ENCODE measurements at regions not wholly inside any gene's neighbourhood (a gene's known extent, or its start where the extent isn't known, plus 50 kb on each side); places are given as distances from the start of the nearest gene placed in this dataset.

DNA sequence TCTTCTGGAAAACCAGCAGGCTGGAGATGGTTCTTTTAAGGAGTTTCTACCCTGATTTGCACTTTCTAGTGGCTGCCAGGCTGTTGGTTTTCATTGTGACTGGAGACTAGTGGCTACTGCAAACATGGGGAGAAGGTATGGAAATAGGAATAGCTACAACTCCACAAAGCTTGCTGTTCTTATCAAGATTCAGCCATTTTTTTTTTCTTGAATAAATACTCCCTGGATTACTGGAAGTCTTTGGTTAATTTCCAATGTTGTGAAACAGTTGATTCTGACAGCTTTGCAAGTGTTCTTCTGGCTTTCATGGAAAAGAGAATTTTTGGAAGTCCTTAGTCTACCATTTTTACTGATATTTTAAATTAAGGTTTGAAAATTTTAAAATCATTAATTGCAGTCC lies 277.7 kb downstream of the HS3ST3A1 start:
- intact Hi-C loops (cut with DNase I, micrococcal nuclease), result no loop called here
- DNase-seq (no peak), ATAC-seq (no peak)

DNA sequence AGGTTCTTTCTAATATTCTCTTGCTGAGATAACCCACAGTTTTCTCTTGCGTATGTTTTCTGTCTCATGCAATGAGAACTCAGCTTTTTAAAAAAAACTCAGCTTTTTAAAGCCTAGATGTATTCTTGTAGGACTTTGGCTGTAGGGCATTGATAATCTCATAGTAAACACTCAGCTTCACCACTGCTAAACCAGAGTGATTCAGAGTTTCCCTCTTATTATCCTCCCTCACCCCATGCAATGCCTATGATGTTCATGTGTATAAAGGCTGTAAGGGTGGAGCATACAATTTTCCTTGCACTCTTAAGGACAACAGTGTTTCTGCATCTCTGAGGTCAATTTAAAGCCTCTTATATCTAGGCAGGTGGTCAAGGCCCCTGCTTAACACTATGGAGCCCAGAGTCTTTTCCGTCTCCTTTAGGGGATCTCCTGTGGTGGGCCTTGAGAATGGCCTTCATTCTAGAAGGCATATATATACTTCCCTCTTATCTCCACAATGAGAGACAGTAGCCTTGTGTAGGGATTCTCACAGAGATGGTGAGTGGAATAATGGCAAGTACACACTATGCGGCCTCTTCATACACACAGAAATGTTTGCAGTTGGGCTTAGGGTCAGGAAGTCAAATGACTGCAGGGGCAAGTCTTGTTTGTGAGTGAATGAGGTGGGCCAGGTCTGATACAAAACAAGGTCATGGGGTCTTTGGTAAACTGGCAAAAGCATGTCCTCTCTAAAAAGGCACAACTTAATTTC lies 279.6 kb downstream of the HS3ST3A1 start:
- DNase-seq (no peak), ATAC-seq (no peak)
- intact Hi-C loops (cut with DNase I, micrococcal nuclease), result no loop called here

DNA sequence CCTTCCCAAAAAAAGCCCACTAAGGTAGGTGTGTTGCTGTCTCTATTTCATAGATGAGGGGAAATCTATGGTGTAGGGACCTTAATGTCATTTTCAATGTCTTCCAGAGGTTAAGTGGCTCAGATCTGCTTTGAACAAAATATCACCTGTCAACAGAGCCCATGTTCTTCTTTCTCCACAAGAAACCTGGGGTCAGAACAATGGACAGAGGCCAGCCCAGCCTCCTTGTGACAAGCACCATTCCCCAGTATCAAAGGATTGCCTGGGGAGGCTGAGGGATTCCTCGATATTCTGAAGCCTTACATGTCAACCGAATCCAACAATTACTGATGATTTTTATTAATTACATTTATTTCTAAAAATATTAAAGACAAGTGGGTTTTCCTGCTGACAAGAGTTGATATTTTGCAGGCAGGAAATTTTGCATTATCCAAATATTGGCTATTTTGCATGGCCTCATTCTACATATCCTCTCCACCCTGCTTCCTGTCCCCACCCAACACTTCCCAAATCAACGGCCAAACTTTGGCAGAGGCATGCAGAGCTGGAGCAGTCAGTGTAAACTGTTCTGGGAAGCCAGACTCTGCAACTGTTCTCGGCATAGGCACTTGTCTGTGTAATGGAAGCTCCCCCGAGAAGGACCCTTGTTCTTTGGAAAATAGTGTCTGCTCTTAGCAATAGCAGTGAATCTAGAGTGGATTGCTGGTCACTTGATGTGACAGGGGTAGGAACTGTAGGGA lies 281.5 kb downstream of the HS3ST3A1 start:
- DNase-seq, result no peak
- intact Hi-C loops (cut with DNase I, micrococcal nuclease), result no loop called here
- no peak for ATAC-seq

DNA sequence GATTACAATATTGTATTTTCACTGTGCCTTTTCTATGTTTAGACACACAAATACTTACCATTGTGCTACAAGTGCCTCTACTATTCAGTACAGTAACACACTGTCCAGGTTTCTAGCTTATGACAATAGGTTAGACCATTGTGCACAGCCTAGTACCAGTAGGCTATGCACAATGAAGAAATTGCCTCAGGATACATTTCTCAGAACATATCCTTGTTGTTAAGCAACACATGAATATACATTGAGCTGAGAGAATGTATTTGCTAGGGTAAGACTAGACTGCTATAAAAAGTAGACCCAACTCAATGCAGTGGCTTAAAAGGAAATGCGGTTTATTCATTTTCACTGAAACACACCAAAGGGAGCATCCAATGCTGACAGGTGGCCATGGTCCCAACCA lies 285.1 kb downstream of the HS3ST3A1 start:
- ATAC-seq (no peak), DNase-seq (no peak)
- intact Hi-C loops (cut with DNase I, micrococcal nuclease), result no loop called here

DNA sequence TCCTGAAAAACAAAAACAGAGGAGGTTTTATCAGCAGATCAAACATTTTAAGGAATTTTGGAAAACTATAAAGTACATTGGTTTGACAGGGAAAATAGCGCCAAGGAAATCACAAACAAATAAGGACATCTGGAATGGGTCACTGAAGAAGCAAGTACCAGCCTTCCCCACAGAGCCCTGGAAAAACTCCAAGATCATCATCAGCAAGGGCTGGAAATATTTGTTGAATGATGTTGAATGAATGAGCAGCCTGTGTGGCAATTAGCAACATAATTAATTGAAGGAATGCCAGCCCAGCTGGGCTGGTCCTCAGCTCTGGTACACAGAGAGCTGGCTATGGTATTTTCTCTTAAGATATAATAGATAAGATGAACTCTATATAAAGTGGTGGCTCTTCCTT lies 290.4 kb downstream of the HS3ST3A1 start:
- DNase-seq (no peak), ATAC-seq (no peak)
- intact Hi-C loops (cut with DNase I, micrococcal nuclease), result no loop called here

DNA sequence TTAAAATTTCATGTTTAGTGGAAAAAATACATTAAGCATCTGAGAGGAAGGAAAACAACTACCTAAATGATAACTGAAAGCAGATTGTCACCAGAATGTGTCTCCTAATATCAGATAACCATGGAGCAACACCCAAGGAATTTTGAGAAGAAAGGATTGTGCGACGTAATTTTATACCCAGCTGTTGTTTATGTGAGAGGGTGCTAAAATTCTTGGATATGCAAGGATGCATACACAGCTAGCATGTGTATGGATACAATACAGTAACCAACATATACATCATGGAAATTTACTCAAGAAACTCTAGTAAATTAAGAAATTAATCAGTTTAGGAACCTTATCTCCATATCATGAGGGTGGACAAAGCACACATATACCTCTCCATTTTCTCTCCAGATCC lies 290.9 kb downstream of the HS3ST3A1 start:
- DNase-seq (no peak), ATAC-seq (no peak)
- intact Hi-C loops (cut with DNase I, micrococcal nuclease), result no loop called here

DNA sequence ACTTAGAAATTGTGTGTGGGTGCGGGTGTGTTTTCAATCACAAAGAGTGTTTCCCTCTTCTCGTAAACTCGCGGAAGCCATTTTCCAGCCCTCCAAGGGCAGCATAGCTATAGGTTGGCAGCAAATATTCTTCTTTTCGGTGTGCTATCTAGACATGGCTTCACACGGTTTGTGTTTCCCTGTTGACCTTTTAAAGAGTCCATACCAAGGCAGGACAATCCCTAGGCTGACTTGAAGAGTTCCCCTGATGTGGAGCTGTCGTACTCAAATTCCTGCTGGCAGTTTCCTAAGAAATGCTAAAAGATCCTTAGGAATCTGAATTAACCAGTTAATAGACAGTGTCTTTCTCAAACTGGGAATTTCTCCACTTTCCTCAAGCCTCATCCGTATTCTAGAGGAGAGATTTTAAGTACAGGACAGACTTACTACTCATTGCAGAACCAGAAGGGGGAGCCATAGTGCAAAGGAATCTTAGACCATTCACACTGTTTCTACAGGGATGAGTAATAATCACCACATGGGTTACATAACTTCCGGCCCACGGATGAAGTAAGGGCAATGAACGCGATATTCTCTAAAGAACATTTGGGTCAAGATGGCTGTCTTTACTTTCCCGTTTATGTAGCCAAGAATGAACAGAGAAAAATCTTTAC lies 288.6 kb upstream of the ELAC2 start:
- intact Hi-C loops (cut with DNase I, micrococcal nuclease), result no loop called here
- ATAC-seq (peak; percentile 66), DNase-seq (no peak)

DNA sequence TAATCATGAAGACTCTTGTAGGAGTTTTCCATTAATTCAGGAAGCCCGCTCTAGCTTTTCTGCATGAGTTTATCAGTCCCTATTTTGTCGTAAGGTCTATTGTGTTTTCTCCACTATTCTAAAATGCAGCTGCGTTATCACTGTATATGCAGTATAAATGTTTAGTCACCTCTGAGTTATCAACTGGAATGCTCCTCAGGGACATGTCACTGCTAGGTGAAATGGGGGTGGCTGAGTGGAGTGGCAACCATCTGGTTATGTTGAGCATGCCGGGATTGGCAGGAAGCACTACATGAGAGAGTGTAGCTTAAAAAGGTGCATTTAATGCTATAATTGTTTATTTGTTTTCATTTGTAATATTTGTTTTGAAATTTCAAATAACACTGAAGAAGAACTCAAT lies 285.2 kb upstream of the ELAC2 start:
- ATAC-seq, result no peak
- intact Hi-C loops (cut with DNase I, micrococcal nuclease), result no loop called here
- DNase-seq, result no peak

DNA sequence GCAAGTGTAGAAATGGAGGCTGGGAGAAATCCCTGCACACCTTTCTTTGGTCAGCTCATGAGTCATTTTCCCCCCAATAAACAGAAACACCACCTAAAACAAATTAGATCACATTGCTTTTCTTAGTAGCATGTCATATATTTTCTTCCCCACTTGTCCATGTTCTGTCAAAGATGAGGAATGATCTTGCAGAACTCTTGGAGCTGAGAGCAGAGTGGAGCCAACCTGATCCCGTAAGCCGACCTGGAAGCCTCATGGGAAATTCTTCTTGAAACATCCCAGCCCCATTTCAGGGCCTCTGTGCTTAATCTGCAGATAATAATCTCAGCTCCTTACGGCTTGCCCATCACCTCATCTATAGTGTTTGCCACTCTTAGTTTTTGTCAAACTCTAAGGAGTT lies 284.6 kb upstream of the ELAC2 start:
- ATAC-seq (no peak), DNase-seq (no peak)
- intact Hi-C loops (cut with DNase I, micrococcal nuclease), result no loop called here

DNA sequence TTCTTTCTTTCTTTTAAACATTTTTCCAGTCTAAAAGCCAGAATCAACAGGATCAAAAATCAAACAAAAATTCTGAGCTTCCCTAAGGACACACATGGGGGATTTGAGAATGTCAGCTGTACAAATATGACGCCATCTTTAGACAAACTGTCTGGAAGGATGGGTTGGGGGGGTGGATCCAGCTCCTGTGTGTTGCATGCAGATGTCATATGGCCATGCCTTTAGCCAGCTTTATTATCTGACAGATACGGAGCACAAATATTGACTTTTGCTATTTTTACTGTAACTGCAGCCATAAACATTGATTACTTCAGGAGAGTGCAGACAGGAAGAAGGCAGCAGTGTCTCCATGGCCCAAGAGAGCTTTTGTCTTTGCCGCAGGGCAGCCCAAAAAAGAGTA lies 279.4 kb upstream of the ELAC2 start:
- ATAC-seq, result peak; percentile 99
- intact Hi-C loops (cut with DNase I, micrococcal nuclease), result no loop called here
- peak; percentile 57 to 58 for DNase-seq

DNA sequence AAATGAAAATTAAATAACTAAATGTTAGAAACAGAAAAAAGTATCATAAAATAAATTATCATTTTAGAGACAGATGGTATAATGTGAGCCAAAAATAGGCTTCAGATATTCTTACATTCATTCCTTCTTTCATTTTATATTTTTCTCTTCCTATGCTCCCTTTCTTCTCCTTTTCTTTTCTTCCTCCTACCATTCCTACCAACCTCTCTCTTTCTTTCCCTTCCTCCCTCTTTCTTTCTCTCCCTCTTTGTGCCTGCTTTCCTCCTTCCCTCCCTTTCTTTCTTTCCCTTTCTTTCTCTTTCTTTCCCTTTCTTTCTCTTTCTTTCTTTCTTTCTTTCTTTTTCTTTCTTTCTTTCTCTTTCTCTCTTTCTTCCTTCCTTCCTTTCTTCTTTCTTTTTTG lies 275.6 kb upstream of the ELAC2 start:
- no peak for DNase-seq
- intact Hi-C loops (cut with DNase I, micrococcal nuclease), result no loop called here
- ATAC-seq, result no peak

DNA sequence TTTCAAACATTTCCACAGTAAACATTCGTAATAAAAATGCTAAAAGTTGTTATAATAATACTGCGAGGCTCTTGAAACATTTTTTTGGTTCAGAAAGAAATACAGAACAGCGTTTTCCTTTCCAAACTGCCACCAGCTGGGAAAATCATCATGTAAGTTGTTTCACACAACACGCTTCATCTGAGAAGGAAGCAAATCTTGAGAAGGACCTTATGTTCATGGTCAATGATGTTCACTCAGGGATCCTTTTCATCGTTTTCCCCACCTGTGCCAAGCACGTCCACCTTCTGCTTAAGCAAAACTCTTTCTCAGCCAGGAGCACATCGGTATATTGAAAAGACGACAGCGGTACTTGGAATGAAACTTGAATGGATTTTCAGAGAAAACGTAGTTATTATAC lies 274.5 kb upstream of the ELAC2 start:
- DNase-seq, result no peak
- intact Hi-C loops (cut with DNase I, micrococcal nuclease), result no loop called here
- no peak for ATAC-seq

DNA sequence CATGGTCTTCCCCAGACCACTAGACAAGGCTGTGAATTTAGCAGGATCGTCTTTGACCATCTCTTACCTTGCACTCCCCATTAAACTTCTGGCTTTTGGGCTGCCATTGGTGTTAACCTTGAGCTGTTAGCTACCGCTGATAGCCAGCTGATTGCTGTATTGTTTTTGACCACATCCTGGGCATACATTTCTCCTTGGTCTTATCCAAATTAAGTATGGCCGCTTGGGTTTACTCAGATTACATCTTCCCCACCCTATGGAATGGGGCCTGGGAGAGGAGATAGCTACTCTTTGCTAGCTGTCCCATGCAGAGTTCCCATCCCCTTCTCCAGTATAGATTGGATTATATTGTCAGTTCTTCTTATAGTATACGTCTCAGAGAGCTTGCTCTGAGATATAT lies 270.4 kb upstream of the ELAC2 start:
- intact Hi-C loops (cut with DNase I, micrococcal nuclease), result no loop called here
- DNase-seq (no peak), ATAC-seq (no peak)

DNA sequence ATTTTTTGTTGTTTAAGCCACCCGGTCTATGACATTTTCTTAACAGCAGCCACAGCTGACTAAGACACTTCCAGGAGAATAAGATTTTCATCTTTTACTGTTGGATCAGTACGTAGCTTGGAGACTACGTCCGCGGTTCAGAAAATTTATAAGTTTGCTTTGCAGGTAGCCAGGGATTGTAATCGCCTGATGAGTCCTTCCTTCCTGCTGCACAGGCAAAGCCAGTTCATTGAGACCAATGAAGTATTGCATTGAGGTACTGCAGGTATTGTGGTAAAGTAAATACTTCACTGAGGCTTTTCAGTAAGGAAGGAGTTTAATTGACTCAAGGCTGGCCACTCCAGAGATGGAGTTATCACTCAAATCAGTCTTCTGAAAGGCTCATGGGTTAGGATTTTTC lies 269.4 kb upstream of the ELAC2 start:
- DNase-seq (no peak), ATAC-seq (no peak)
- intact Hi-C loops (cut with DNase I, micrococcal nuclease), result no loop called here

DNA sequence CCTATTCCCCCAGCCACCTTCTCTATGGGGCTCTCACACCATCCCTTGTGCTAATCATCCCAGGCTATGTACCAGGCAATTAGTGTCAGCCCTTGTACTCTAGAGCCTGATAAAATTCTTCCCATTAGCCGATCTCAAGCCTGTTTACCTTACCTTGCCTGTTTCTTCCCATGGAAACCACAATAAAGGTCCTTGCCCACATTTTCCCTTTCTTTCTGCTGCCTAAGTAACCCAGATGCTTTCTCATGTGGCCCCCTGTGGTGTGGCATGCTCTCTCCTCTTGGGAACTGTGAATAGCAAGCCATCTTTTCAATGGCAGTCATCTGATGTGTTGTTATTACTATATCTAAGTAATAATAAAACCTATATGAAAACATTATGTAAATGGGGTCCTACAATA lies 265.8 kb upstream of the ELAC2 start:
- DNase-seq (no peak), ATAC-seq (no peak)
- intact Hi-C loops (cut with DNase I, micrococcal nuclease), result no loop called here

DNA sequence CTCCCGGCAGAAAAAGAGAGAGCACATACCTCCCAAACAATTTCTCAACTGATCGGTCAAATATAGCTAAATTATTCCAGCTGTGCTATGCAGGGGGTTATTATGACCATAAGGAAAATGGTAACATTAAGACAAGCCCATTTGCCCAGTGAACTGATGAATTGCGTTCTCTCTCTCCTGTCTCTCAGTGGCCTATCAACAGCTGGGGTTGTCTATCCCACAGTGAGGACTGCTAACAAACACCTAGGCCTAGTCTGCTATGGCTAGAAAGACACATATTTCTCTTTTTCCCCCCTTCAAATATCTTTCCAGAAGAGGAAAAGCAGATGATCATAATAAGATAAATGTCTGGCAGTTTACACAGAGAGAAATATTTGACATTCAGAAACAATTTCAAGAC lies 263.8 kb upstream of the ELAC2 start:
- intact Hi-C loops (cut with DNase I, micrococcal nuclease), result no loop called here
- DNase-seq (no peak), ATAC-seq (no peak)

DNA sequence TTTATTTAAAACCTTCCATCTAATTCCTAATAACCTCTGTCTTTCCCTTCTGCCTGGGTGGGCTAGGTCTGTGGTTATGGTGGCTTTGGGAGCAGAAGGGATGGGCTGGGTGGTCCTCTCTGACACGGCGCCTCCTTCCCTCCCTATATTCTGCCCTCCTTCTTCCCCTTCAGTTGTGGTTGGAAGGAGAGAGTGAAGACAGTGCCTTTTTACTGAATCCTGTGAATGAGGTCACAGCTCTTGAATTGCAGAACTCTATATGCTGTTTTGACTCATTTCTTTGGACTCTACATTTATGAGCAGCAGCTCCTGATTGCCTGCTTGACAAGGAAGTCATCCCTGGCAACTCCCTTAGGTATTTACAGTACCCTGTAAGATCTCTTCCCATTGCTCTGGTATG lies 256.0 kb upstream of the ELAC2 start:
- ATAC-seq, result peak; percentile 43
- intact Hi-C loops (cut with DNase I, micrococcal nuclease), result no loop called here

DNA sequence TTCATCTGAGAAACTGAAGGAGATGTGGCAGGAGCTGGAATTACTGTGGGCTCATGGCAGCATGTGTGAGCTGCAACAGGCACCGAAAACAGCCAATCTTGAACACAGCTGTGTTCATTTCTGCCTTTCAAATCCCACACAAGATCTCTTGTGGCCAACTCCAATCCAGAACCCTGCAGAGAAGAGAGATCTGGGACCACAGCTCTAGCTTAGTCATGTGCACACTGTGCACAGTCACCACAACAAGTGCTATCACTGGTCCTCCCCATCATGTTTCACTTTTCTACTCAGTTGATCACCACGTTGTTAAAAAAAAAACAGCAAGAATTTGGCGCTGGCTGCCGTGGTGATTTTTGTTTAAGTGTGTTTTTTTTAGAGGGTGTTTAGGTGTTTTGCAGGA lies 254.5 kb upstream of the ELAC2 start:
- no peak for DNase-seq
- ATAC-seq, result no peak
- intact Hi-C loops (cut with DNase I, micrococcal nuclease), result no loop called here

More for the DNA sequence above, 256.0 kb upstream of the ELAC2 start:
- DNase-seq, result no peak

DNA sequence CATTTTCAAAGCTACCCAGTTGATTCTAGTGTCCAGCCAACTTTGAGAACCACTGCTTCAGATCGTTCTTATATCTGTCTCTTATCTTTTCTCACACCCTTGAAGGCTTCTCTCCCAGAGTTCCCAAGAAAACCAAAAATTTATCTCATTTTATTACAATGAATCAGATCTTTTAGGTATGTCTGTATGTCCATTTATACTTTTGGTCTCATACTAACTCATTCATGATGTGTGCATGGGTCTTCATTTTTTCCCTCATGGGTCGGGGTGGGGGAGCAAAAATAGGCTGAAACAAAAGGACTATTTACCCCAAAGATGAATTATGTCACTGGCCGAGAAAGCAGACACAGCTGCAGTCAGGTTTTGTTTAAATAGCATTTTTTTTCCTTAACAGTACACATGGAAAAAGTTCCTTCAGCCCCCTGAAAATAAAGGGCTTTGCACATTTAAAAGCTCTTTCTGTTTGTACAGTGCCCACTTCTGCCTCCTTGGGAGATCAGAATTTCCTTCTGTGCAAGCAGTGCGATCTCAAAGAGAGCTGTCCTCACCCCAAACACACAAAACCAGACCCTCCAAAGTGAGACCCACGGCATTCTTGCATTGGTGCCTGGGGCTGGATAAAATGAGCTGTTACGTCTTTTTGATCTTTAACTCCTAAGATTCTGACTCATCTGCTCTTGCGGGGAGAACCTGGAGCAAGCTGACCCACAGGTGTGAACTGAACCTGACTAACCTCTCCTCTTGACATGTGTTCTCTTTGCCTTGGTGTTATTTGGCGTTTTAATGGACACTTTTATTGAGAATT lies 251.2 kb upstream of the ELAC2 start:
- ATAC-seq, result no peak
- intact Hi-C loops (cut with DNase I, micrococcal nuclease), result no loop called here
- DNase-seq, result no peak

DNA sequence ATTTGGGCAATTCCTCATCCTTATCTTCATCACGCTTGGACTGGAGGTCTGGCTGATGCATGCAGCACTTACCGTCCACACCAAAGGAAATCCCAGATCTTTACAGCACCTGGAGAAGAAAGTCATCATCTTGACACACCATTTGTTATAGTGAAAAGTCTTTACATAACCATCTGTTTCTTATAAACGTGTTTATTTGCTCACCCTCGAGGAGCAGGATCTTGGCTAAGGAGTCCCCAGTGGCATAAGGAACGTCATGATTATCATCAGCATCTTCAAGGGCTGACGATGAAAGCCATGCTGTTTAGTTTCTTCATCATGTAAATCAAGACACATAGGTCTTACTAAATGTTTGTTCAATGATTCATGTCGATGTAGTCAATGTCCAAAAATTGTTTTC lies 248.8 kb upstream of the ELAC2 start:
- DNase-seq (no peak), ATAC-seq (no peak)
- intact Hi-C loops (cut with DNase I, micrococcal nuclease), result no loop called here

Measured in left colon (tissue), 2 donors.